ENCODE measurements at regions not wholly inside any gene's neighbourhood (a gene's known extent, or its start where the extent isn't known, plus 50 kb on each side); places are given as distances from the start of the nearest gene placed in this dataset.

GRCh38 chr3:135874035-135874434, 91.5 kb upstream of the PPP2R3A start:
- no peak overlapping the region for H3K9ac ChIP-seq (ENCODE audit: low read length)
- no peaks in the 10 kb centered on the region for H3K79me2 ChIP-seq (ENCODE audit: control insufficient read depth, insufficient read depth, low read length)
- H2BK5ac ChIP-seq (ENCODE audit: low read length) = no peak overlapping the region
- no peak overlapping the region for H3K27ac ChIP-seq (ENCODE audit: low read depth, low read length)
- WGBS (ENCODE audit: extremely low coverage, insufficient coverage, low lambda C conversion rate) = no CpG with 5 or more reads among the region's 2 CpGs
- H2BK15ac ChIP-seq (replicated peaks; ENCODE audit: low read depth) = no peak overlapping the region
- H3K36me3 ChIP-seq (ENCODE audit: control insufficient read depth, insufficient read depth, low read length) = no peaks in the 10 kb centered on the region
- no peaks in the 10 kb centered on the region for H3K27me3 ChIP-seq (ENCODE audit: insufficient read depth, low read length, poor library complexity)
- H3K4me3 ChIP-seq (ENCODE audit: low read length) = no peak overlapping the region
- H3K56ac ChIP-seq (ENCODE audit: low read length) = no peak overlapping the region
- no peak overlapping the region for H3K4me2 ChIP-seq (ENCODE audit: low read length)
- H2BK120ac ChIP-seq (ENCODE audit: low read depth, low read length) = no peak overlapping the region
- H3K4ac ChIP-seq (ENCODE audit: low read depth, low read length) = no peak overlapping the region
- no peak overlapping the region for H2AK5ac ChIP-seq (ENCODE audit: low read length)
- no peak overlapping the region for H3K23ac ChIP-seq (ENCODE audit: low read length)
- no peaks in the 10 kb centered on the region for H3K4me1 ChIP-seq (ENCODE audit: control insufficient read depth, low read depth, low read length)
- DNase-seq = no peak
- no peak overlapping the region for H4K8ac ChIP-seq (ENCODE audit: low read depth, low read length)
- H3K18ac ChIP-seq (ENCODE audit: low read length) = no peak overlapping the region
- H3K79me1 ChIP-seq (ENCODE audit: low read length) = no peaks in the 10 kb centered on the region
- H4K5ac ChIP-seq (ENCODE audit: low read length) = no peak overlapping the region

GRCh38 chr3:135878501-135878900, 87.0 kb upstream of the PPP2R3A start:
- no peak overlapping the region for H3K4me3 ChIP-seq (ENCODE audit: low read length)
- no peaks in the 10 kb centered on the region for H3K4me1 ChIP-seq (ENCODE audit: control insufficient read depth, low read depth, low read length)
- no peak overlapping the region for H3K18ac ChIP-seq (ENCODE audit: low read length)
- no peak overlapping the region for H3K4me2 ChIP-seq (ENCODE audit: low read length)
- no peak for DNase-seq
- H3K23ac ChIP-seq (ENCODE audit: low read length) = no peak overlapping the region
- H3K79me2 ChIP-seq (ENCODE audit: control insufficient read depth, insufficient read depth, low read length) = no peaks in the 10 kb centered on the region
- H2AK5ac ChIP-seq (ENCODE audit: low read length) = no peak overlapping the region
- H4K5ac ChIP-seq (ENCODE audit: low read length) = no peak overlapping the region
- no peak overlapping the region for H3K4ac ChIP-seq (ENCODE audit: low read depth, low read length)
- H2BK5ac ChIP-seq (ENCODE audit: low read length) = no peak overlapping the region
- H2BK15ac ChIP-seq (replicated peaks; ENCODE audit: low read depth) = no peak overlapping the region
- H3K27me3 ChIP-seq (ENCODE audit: insufficient read depth, low read length, poor library complexity) = no peaks in the 10 kb centered on the region
- H2BK120ac ChIP-seq (ENCODE audit: low read depth, low read length) = no peak overlapping the region
- no peak overlapping the region for H3K27ac ChIP-seq (ENCODE audit: low read depth, low read length)
- H3K36me3 ChIP-seq (ENCODE audit: control insufficient read depth, insufficient read depth, low read length) = no peaks in the 10 kb centered on the region
- H3K9ac ChIP-seq (ENCODE audit: low read length) = no peak overlapping the region
- H3K56ac ChIP-seq (ENCODE audit: low read length) = no peak overlapping the region
- WGBS (ENCODE audit: extremely low coverage, insufficient coverage, low lambda C conversion rate) = no CpG with 5 or more reads among the region's 3 CpGs
- no peaks in the 10 kb centered on the region for H3K79me1 ChIP-seq (ENCODE audit: low read length)
- no peak overlapping the region for H4K8ac ChIP-seq (ENCODE audit: low read depth, low read length)

- H3K4me1 ChIP-seq (ENCODE audit: control insufficient read depth, low read depth, low read length) = no peaks in the 10 kb centered on the region
- no peaks in the 10 kb centered on the region for H3K79me1 ChIP-seq (ENCODE audit: low read length)
- H2AK5ac ChIP-seq (ENCODE audit: low read length) = no peak overlapping the region
- H3K4ac ChIP-seq (ENCODE audit: low read depth, low read length) = no peak overlapping the region
- H3K79me2 ChIP-seq (ENCODE audit: control insufficient read depth, insufficient read depth, low read length) = no peaks in the 10 kb centered on the region
- H2BK5ac ChIP-seq (ENCODE audit: low read length) = no peak overlapping the region
- no peak overlapping the region for H4K8ac ChIP-seq (ENCODE audit: low read depth, low read length)
- H3K18ac ChIP-seq (ENCODE audit: low read length) = no peak overlapping the region
- no peaks in the 10 kb centered on the region for H3K27me3 ChIP-seq (ENCODE audit: insufficient read depth, low read length, poor library complexity)
- no peak for DNase-seq
- H3K27ac ChIP-seq (ENCODE audit: low read depth, low read length) = no peak overlapping the region
- H3K23ac ChIP-seq (ENCODE audit: low read length) = no peak overlapping the region
- H2BK120ac ChIP-seq (ENCODE audit: low read depth, low read length) = no peak overlapping the region
- no CpG with 5 or more reads among the region's 1 CpG for WGBS (ENCODE audit: extremely low coverage, insufficient coverage, low lambda C conversion rate)
- no peak overlapping the region for H3K56ac ChIP-seq (ENCODE audit: low read length)
- no peak overlapping the region for H4K5ac ChIP-seq (ENCODE audit: low read length)
- H3K36me3 ChIP-seq (ENCODE audit: control insufficient read depth, insufficient read depth, low read length) = no peaks in the 10 kb centered on the region
- no peak overlapping the region for H2BK15ac ChIP-seq (replicated peaks; ENCODE audit: low read depth)
- H3K4me2 ChIP-seq (ENCODE audit: low read length) = no peak overlapping the region
- no peak overlapping the region for H3K9ac ChIP-seq (ENCODE audit: low read length)
- H3K4me3 ChIP-seq (ENCODE audit: low read length) = no peak overlapping the region
Measured at GRCh38 chr3:135885885-135886284, 79.6 kb upstream of the PPP2R3A start.

- Histone ChIP-seq H3K4me3 (ENCODE audit: low read length) (no peak overlapping the region), H3K4me2 (ENCODE audit: low read length) (no peak overlapping the region), H2AK5ac (ENCODE audit: low read length) (no peak overlapping the region), H3K36me3 (ENCODE audit: control insufficient read depth, insufficient read depth, low read length) (no peaks in the 10 kb centered on the region), H2BK15ac (replicated peaks; ENCODE audit: low read depth) (no peak overlapping the region), H2BK120ac (ENCODE audit: low read depth, low read length) (no peak overlapping the region), H3K4ac (ENCODE audit: low read depth, low read length) (no peak overlapping the region), H3K79me2 (ENCODE audit: control insufficient read depth, insufficient read depth, low read length) (no peaks in the 10 kb centered on the region), H3K79me1 (ENCODE audit: low read length) (no peaks in the 10 kb centered on the region), H3K56ac (ENCODE audit: low read length) (no peak overlapping the region), H3K9ac (ENCODE audit: low read length) (no peak overlapping the region), H3K18ac (ENCODE audit: low read length) (no peak overlapping the region), H4K8ac (ENCODE audit: low read depth, low read length) (no peak overlapping the region), H3K4me1 (ENCODE audit: control insufficient read depth, low read depth, low read length) (no peaks in the 10 kb centered on the region), H3K23ac (ENCODE audit: low read length) (no peak overlapping the region), H2BK5ac (ENCODE audit: low read length) (no peak overlapping the region), H3K27ac (ENCODE audit: low read depth, low read length) (no peak overlapping the region), H3K27me3 (ENCODE audit: insufficient read depth, low read length, poor library complexity) (no peaks in the 10 kb centered on the region), H4K5ac (ENCODE audit: low read length) (no peak overlapping the region)
- no CpG with 5 or more reads among the region's 2 CpGs for WGBS (ENCODE audit: extremely low coverage, insufficient coverage, low lambda C conversion rate)
- no peak for DNase-seq
Measured at GRCh38 chr3:135887220-135887619, 78.3 kb upstream of the PPP2R3A start.

- no CpG with 5 or more reads among the region's 2 CpGs for WGBS (ENCODE audit: extremely low coverage, insufficient coverage, low lambda C conversion rate)
- no peak overlapping the region for H3K56ac ChIP-seq (ENCODE audit: low read length)
- H3K18ac ChIP-seq (ENCODE audit: low read length) = no peak overlapping the region
- no peak overlapping the region for H2BK15ac ChIP-seq (replicated peaks; ENCODE audit: low read depth)
- no peak overlapping the region for H3K4me2 ChIP-seq (ENCODE audit: low read length)
- H3K4me3 ChIP-seq (ENCODE audit: low read length) = no peak overlapping the region
- H4K8ac ChIP-seq (ENCODE audit: low read depth, low read length) = no peak overlapping the region
- DNase-seq = peak; percentile 30
- no peak overlapping the region for H2AK5ac ChIP-seq (ENCODE audit: low read length)
- H3K9ac ChIP-seq (ENCODE audit: low read length) = no peak overlapping the region
- H3K27me3 ChIP-seq (ENCODE audit: insufficient read depth, low read length, poor library complexity) = no peaks in the 10 kb centered on the region
- H3K36me3 ChIP-seq (ENCODE audit: control insufficient read depth, insufficient read depth, low read length) = no peaks in the 10 kb centered on the region
- no peak overlapping the region for H4K5ac ChIP-seq (ENCODE audit: low read length)
- H3K79me2 ChIP-seq (ENCODE audit: control insufficient read depth, insufficient read depth, low read length) = no peaks in the 10 kb centered on the region
- no peak overlapping the region for H2BK120ac ChIP-seq (ENCODE audit: low read depth, low read length)
- H2BK5ac ChIP-seq (ENCODE audit: low read length) = no peak overlapping the region
- H3K27ac ChIP-seq (ENCODE audit: low read depth, low read length) = no peak overlapping the region
- no peaks in the 10 kb centered on the region for H3K79me1 ChIP-seq (ENCODE audit: low read length)
- no peaks in the 10 kb centered on the region for H3K4me1 ChIP-seq (ENCODE audit: control insufficient read depth, low read depth, low read length)
- no peak overlapping the region for H3K23ac ChIP-seq (ENCODE audit: low read length)
- no peak overlapping the region for H3K4ac ChIP-seq (ENCODE audit: low read depth, low read length)
Measured at GRCh38 chr3:135889443-135889842, 76.1 kb upstream of the PPP2R3A start.

GRCh38 chr3:135891121-135891520, 74.4 kb upstream of the PPP2R3A start:
- WGBS (ENCODE audit: extremely low coverage, insufficient coverage, low lambda C conversion rate) = no CpG with 5 or more reads among the region's 4 CpGs
- Histone ChIP-seq H2BK120ac (ENCODE audit: low read depth, low read length) (no peak overlapping the region), H3K27ac (ENCODE audit: low read depth, low read length) (no peak overlapping the region), H2BK15ac (replicated peaks; ENCODE audit: low read depth) (no peak overlapping the region), H2BK5ac (ENCODE audit: low read length) (no peak overlapping the region), H3K23ac (ENCODE audit: low read length) (no peak overlapping the region), H3K4ac (ENCODE audit: low read depth, low read length) (no peak overlapping the region), H3K36me3 (ENCODE audit: control insufficient read depth, insufficient read depth, low read length) (no peaks in the 10 kb centered on the region), H3K27me3 (ENCODE audit: insufficient read depth, low read length, poor library complexity) (no peaks in the 10 kb centered on the region), H3K4me3 (ENCODE audit: low read length) (no peak overlapping the region), H3K4me2 (ENCODE audit: low read length) (no peak overlapping the region), H4K8ac (ENCODE audit: low read depth, low read length) (no peak overlapping the region), H3K79me1 (ENCODE audit: low read length) (no peaks in the 10 kb centered on the region), H3K18ac (ENCODE audit: low read length) (no peak overlapping the region), H3K4me1 (ENCODE audit: control insufficient read depth, low read depth, low read length) (no peaks in the 10 kb centered on the region), H3K79me2 (ENCODE audit: control insufficient read depth, insufficient read depth, low read length) (no peaks in the 10 kb centered on the region), H3K56ac (ENCODE audit: low read length) (no peak overlapping the region), H3K9ac (ENCODE audit: low read length) (no peak overlapping the region), H4K5ac (ENCODE audit: low read length) (no peak overlapping the region), H2AK5ac (ENCODE audit: low read length) (no peak overlapping the region)
- DNase-seq = no peak

Measured in mesendoderm (in vitro differentiated cells).